ENCODE measurements at regions not wholly inside any gene's neighbourhood (a gene's known extent, or its start where the extent isn't known, plus 50 kb on each side); places are given as distances from the start of the nearest gene placed in this dataset.
"Not testable (repeated sequence)": the region's sequence is repeated elsewhere in the genome, so short reads cannot be mapped to it uniquely, and the experiment has no call there.

DNA sequence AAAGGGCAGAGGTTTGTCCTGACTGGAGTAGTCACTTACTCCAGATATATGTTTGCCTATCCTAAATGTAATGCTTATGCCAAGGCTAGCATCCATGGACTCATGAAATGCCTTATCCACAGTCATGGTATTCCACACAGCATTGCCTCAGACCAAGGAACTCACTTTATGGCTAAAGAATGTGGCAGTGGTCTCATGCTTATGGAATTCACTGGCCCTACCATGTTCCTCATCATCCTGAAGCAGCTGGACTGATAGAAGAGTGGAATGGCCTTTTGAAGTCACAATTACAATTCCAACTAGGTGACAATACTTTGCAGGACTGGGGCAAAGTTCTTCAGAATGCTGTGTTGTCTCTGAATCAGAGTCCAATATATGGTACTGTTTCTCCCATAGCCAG, 1014.8 kb downstream of the RAPGEF2 start:
- intact Hi-C loops (cut with DNase I; ENCODE audit: low total_unique reads), result no loop called here
- TF ChIP-seq, protein P1, sequence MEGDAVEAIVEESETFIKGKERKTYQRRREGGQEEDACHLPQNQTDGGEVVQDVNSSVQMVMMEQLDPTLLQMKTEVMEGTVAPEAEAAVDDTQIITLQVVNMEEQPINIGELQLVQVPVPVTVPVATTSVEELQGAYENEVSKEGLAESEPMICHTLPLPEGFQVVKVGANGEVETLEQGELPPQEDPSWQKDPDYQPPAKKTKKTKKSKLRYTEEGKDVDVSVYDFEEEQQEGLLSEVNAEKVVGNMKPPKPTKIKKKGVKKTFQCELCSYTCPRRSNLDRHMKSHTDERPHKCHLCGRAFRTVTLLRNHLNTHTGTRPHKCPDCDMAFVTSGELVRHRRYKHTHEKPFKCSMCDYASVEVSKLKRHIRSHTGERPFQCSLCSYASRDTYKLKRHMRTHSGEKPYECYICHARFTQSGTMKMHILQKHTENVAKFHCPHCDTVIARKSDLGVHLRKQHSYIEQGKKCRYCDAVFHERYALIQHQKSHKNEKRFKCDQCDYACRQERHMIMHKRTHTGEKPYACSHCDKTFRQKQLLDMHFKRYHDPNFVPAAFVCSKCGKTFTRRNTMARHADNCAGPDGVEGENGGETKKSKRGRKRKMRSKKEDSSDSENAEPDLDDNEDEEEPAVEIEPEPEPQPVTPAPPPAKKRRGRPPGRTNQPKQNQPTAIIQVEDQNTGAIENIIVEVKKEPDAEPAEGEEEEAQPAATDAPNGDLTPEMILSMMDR (IDR thresholded peaks at IDR 0.05), result no peak
- no peak for TF ChIP-seq POLR2A (IDR thresholded peaks at IDR 0.05)
- no peak for DNase-seq (ENCODE audit: low spot score in 2 of 2)
- no peak overlapping the region for H3K4me3 ChIP-seq (ENCODE audit: low read depth, poor library complexity, severe bottlenecking)

DNA sequence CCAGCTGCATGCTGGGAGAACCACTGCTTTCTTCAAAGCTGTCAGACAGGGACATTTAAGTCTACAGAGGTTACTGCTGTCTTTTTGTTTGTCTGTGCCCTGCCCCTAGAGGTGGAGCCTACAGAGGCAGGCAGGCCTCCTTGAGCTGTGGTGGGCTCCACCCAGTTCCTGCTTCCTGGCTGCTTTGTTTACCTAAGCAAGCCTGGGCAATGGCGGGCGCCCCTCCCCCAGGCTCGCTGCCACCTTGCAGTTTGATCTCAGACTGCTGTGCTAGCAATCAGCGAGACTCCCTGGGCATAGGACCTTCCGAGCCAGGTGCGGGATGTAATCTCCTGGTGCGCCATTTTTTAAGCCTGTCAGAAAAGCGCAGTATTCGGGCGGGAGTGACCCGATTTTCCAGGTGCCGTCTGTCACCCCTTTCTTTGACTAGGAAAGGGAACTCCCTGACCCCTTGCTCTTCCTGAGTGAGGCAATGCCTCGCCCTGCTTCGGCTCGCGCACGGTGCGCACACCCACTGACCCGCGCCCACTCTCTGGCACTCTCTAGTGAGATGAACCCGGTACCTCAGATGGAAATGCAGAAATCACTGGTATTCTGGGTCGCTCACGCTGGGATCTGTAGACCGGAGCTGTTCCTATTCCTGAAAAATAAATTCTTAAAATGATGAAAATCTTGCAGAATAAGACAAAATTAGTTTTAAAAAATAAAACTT, 1022.9 kb downstream of the RAPGEF2 start:
- DNase-seq (ENCODE audit: low spot score in 2 of 2); intact Hi-C loops (cut with DNase I; ENCODE audit: low total_unique reads); H3K4me3 ChIP-seq (ENCODE audit: low read depth, poor library complexity, severe bottlenecking): not testable (repeated sequence)
- 85 to 92% methylated on average over 24 of the region's 24 CpGs for WGBS, 2 donors

DNA sequence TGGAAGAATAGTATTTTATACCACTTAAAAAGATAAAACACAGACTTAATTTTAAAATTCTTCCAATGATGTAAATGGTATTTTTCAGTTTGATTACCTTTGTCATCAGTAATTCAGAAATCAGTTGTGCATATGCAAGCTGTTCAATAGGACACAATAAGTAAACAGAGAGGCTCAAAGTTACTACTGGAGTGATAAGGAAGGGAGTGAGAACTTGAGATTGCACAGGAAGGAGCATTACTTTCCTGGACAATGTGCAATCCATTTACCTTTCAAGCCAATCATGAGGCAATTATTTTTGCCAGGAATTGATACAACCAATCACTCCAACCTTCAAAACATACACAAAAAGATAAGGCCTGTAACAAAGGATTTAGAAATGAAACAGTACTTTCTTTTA, 1024.3 kb downstream of the RAPGEF2 start:
- intact Hi-C loops (cut with DNase I; ENCODE audit: low total_unique reads), result no loop called here
- no peak for DNase-seq (ENCODE audit: low spot score in 2 of 2)
- TF ChIP-seq, protein P1 (IDR thresholded peaks at IDR 0.05), result no peak
- TF ChIP-seq POLR2A (IDR thresholded peaks at IDR 0.05), result no peak
- H3K4me3 ChIP-seq (ENCODE audit: low read depth, poor library complexity, severe bottlenecking), result no peak overlapping the region

DNA sequence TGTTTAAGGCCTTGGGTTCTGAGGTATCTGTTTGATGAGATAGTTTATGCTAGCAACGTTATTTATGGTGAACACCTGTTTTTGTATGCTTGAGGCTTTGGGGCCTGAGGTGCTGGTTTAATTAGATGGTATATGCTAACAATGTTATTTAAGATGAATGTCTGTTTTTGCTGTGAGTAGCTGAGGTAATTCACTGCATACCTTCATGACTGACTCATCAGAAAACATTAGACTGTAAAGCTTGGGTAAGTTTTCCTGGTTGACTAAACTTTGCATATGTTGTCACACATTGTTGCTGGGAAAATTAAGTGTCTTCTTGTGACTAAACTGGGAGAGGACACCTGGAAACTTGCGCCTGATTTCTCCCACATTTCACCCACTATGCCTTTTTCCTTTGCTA, 1026.6 kb downstream of the RAPGEF2 start:
- WGBS, 2 donors, result 50 to 56% methylated on average over 2 of the region's 2 CpGs
- TF ChIP-seq, protein P1 (IDR thresholded peaks at IDR 0.05), result no peak
- intact Hi-C loops (cut with DNase I; ENCODE audit: low total_unique reads), result no loop called here
- DNase-seq (ENCODE audit: low spot score in 2 of 2), result no peak
- H3K4me3 ChIP-seq (ENCODE audit: low read depth, poor library complexity, severe bottlenecking), result no peak overlapping the region

DNA sequence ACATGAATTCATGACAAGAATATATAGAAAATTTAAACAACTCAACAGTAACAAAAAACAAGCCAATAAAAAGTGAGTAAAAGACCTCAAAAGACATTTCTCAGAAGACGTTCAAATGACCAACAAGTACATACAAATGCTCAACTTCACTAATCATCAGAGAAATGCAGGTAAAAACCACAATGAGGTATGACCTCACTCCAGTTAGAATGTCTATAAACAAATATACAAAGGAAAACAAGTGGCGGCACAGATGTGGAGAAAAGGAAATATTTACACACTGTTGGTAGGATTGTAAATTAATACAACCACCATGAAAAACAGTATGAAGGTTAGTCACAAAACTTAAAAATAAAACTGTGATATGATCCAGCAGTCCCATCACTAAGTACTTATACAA, 1033.1 kb downstream of the RAPGEF2 start:
- no peak overlapping the region for H3K4me3 ChIP-seq (ENCODE audit: low read depth, poor library complexity, severe bottlenecking)
- TF ChIP-seq POLR2A (IDR thresholded peaks at IDR 0.05), result no peak
- TF ChIP-seq, protein P1 (IDR thresholded peaks at IDR 0.05), result no peak
- intact Hi-C loops (cut with DNase I; ENCODE audit: low total_unique reads), result no loop called here
- WGBS, 2 donors, result 65 to 68% methylated on average over 2 of the region's 2 CpGs
- no peak for DNase-seq (ENCODE audit: low spot score in 2 of 2)

DNA sequence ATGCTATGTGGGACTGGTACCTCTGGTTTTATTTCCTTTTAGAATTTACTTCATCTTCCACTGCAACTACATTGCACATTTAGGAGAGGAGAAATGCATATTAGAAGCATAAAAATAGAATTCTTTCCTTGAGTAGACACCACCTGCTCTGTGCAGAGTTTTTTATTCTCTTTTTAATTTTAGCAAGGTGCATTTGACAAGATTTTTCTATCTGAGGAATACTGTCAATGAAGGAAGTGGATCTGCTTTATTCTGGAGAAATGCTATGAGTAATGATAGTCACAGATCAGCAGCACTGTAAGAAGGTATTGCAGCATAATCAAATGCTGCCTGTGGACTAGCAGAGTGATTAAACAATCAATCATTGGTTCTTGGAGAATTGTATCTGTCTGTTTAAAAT, 1038.3 kb downstream of the RAPGEF2 start:
- intact Hi-C loops (cut with DNase I; ENCODE audit: low total_unique reads), result no loop called here
- no peak for TF ChIP-seq POLR2A (IDR thresholded peaks at IDR 0.05)
- TF ChIP-seq, protein P1 (IDR thresholded peaks at IDR 0.05), result no peak
- no peak overlapping the region for H3K4me3 ChIP-seq (ENCODE audit: low read depth, poor library complexity, severe bottlenecking)
- DNase-seq (ENCODE audit: low spot score in 2 of 2), result no peak

Measured in lower leg skin (tissue), 4 donors.